GM23338 (cell line): ENCODE measurements at regions not wholly inside any gene's neighbourhood (a gene's known extent, or its start where the extent isn't known, plus 50 kb on each side); places are given as distances from the start of the nearest gene placed in this dataset.
A peak's percentile ranks its signal among the peaks of the same experiment; 100 is the strongest.

Experiments
- ATAC-seq: fragments of 200-7000 bp; cut with Tn5 transposase; 3 replicates; pipeline ENCODE4 v1.9.1; 2020
- DNase-seq: peaks from one replicate; pipeline ENCODE4 v3.0.0-alpha.2; 2015; ENCODE audit warnings: low spot score
- H2AFZ ChIP-seq: fragments of 200-600 bp; sonication (generic); 2 replicates; pipeline ENCODE4 v1.8.0; 2016; ENCODE audit warnings: antibody characterized with exemption, mild to moderate bottlenecking, moderate library complexity
- H3F3A ChIP-seq: fragments of 200-600 bp; sonication (generic); replicated peaks from 2 replicates; pipeline ENCODE4 v1.8.0; 2017; ENCODE audit warnings: antibody characterized with exemption, mixed run types, low read depth
- H3K27ac ChIP-seq: fragments of 200-600 bp; sonication (generic); 2 replicates; pipeline ENCODE4 v1.6.1; 2016; ENCODE audit warnings: low read depth
- H3K27me3 ChIP-seq: fragments of 200-600 bp; sonication (generic); 2 replicates; pipeline ENCODE4 v1.8.0; 2016; ENCODE audit warnings: mild to moderate bottlenecking, mixed run types, moderate library complexity; ENCODE audit not compliant: insufficient read depth
- H3K36me3 ChIP-seq: fragments of 200-600 bp; sonication (generic); 2 replicates; pipeline ENCODE4 v1.8.0; 2016; ENCODE audit warnings: mild to moderate bottlenecking; ENCODE audit not compliant: insufficient read depth
- H3K4me1 ChIP-seq: fragments of 200-600 bp; sonication (generic); 2 replicates; pipeline ENCODE4 v1.8.0; 2016; ENCODE audit warnings: mild to moderate bottlenecking, moderate library complexity; ENCODE audit not compliant: insufficient read depth
- H3K4me2 ChIP-seq: fragments of 200-600 bp; sonication (generic); 2 replicates; pipeline ENCODE4 v1.7.1; 2017; ENCODE audit warnings: mixed run types
- H3K4me3 ChIP-seq: fragments of 200-600 bp; sonication (generic); 2 replicates; pipeline ENCODE4 v1.6.1; 2016; ENCODE audit warnings: mixed run types
- H3K79me2 ChIP-seq: fragments of 200-600 bp; sonication (generic); replicated peaks from 2 replicates; pipeline ENCODE4 v1.8.0; 2017; ENCODE audit warnings: mild to moderate bottlenecking; ENCODE audit not compliant: insufficient read depth
- H3K9me2 ChIP-seq: fragments of 200-600 bp; sonication (generic); 2 replicates; pipeline ENCODE4 v1.8.0; 2017; ENCODE audit not compliant: insufficient read depth
- H4K20me1 ChIP-seq: fragments of 200-600 bp; sonication (generic); replicated peaks from 2 replicates; pipeline ENCODE4 v1.8.0; 2017; ENCODE audit warnings: mild to moderate bottlenecking; ENCODE audit not compliant: insufficient read depth
- H3K27ac Mint-ChIP-seq: 2 replicates; pipeline ENCODE4 v1.8.0; 2020; ENCODE audit warnings: inconsistent platforms, mild to moderate bottlenecking, moderate library complexity, mixed read lengths
- H3K27me3 Mint-ChIP-seq: 3 replicates; pipeline ENCODE4 v1.8.0; 2022; ENCODE audit warnings: low read depth, mild to moderate bottlenecking, moderate library complexity, mixed read lengths, inconsistent platforms; ENCODE audit not compliant: insufficient read depth, poor library complexity
- H3K36me3 Mint-ChIP-seq: 3 replicates; pipeline ENCODE4 v1.8.0; 2021; ENCODE audit warnings: low read depth, mild to moderate bottlenecking, inconsistent platforms, moderate library complexity, mixed read lengths
- H3K4me1 Mint-ChIP-seq: 3 replicates; pipeline ENCODE4 v1.8.0; 2020; ENCODE audit warnings: mild to moderate bottlenecking, inconsistent platforms, mixed read lengths
- H3K4me3 Mint-ChIP-seq: 3 replicates; pipeline ENCODE4 v1.8.0; 2021; ENCODE audit warnings: moderate library complexity, mild to moderate bottlenecking, inconsistent platforms, mixed read lengths
- H3K9me3 Mint-ChIP-seq: 3 replicates; pipeline ENCODE4 v1.8.0; 2020; ENCODE audit warnings: moderate library complexity, mild to moderate bottlenecking, inconsistent platforms, mixed read lengths
- ETS1 ChIP-seq: IDR thresholded peaks from 2 replicates; pipeline ENCODE4 v1.6.1; 2016; ENCODE audit warnings: antibody characterized with exemption
- EZH2 ChIP-seq: fragments of 200-600 bp; sonication (generic); IDR thresholded peaks from one replicate; pipeline ENCODE4 v1.8.0; 2017; ENCODE audit warnings: antibody characterized with exemption, mild to moderate bottlenecking, low read depth; ENCODE audit not compliant: unreplicated experiment
- JUNB ChIP-seq: IDR thresholded peaks from one replicate; pipeline ENCODE4 v1.6.1; 2016; ENCODE audit warnings: antibody characterized with exemption; ENCODE audit not compliant: unreplicated experiment
- NANOG ChIP-seq: IDR thresholded peaks from 2 replicates; pipeline ENCODE4 v1.6.1; 2016; ENCODE audit warnings: antibody characterized with exemption, borderline replicate concordance
- REST ChIP-seq: IDR thresholded peaks from one replicate; pipeline ENCODE4 v1.6.1; 2018; ENCODE audit warnings: antibody characterized with exemption; ENCODE audit not compliant: unreplicated experiment
- STAT1 ChIP-seq: IDR thresholded peaks from one replicate; pipeline ENCODE4 v1.6.1; 2016; ENCODE audit warnings: antibody characterized with exemption; ENCODE audit not compliant: unreplicated experiment
- ZNF462 ChIP-seq: fragments of 250-450 bp; sonication (Bioruptor Pico); IDR thresholded peaks from 2 replicates; pipeline ENCODE4 v1.5.0; 2020; ENCODE audit warnings: mild to moderate bottlenecking, moderate library complexity

- TF ChIP-seq ETS1 (no peak), JUNB (no peak), NANOG (no peak), EZH2 (no peak), ZNF462 (CRISPR knock-in tag) (no peak)
These were observed 201.6 kb upstream of the PAPPA start (continued) for GRCh38 chr9:115951977-115952376.

- Histone ChIP-seq H3F3A (no peaks in the 10 kb centered on the region), H4K20me1 (no peaks in the 10 kb centered on the region), H3K4me1 (0 out of 2 replicates have a peak, but pooled peaks cover 5% of the 10 kb centered on the region), H3K27me3 (no peaks in the 10 kb centered on the region), H3K79me2 (no peaks in the 10 kb centered on the region), H3K27ac (no peak overlapping the region), H3K4me3 (no peak overlapping the region), H3K9me2 (0 out of 2 replicates have a peak, but pooled peaks cover 9% of the 10 kb centered on the region), H3K36me3 (no peaks in the 10 kb centered on the region), H3K4me2 (no peak overlapping the region), H2AFZ (peak overlapping the region; percentile 64; the same call in 1 of the 2 replicates)
- no peaks in the 10 kb centered on the region; the same call in 2 of the 3 replicates for H3K4me1 Mint-ChIP-seq
- H3K36me3 Mint-ChIP-seq = no peaks in the 10 kb centered on the region
- no peak overlapping the region; the same call in 1 of the 2 replicates for H3K27ac Mint-ChIP-seq
- no peak for DNase-seq
- no peaks in the 10 kb centered on the region for H3K27me3 Mint-ChIP-seq
- no peaks in the 10 kb centered on the region for H3K9me3 Mint-ChIP-seq
- no peak for ATAC-seq
- no peak overlapping the region for H3K4me3 Mint-ChIP-seq
- no peak for TF ChIP-seq JUNB
- no peak for TF ChIP-seq STAT1
- no peak for TF ChIP-seq REST
- TF ChIP-seq NANOG = no peak
These were observed 200.9 kb upstream of the PAPPA start for GRCh38 chr9:115952430-115953292.
